A673 (cell line): ENCODE measurements at regions not wholly inside any gene's neighbourhood (a gene's known extent, or its start where the extent isn't known, plus 50 kb on each side); places are given as distances from the start of the nearest gene placed in this dataset.

Source experiments
- BruUV-seq: library from RNA; stranded (reverse); fragments of 400-500 nt; replicated peaks from 2 replicates; lab custom pipeline; 2021; lab: Mats Ljungman, UMichigan
- CTCF ChIA-PET: fragments of 300-600 bp; sonication (Branson Sonifier 250); formaldehyde crosslinking; loops from one replicate; lab custom pipeline; 2022; ENCODE audit warnings: antibody characterized with exemption; lab: Charles Lee
- POLR2A ChIA-PET: fragments of 300-600 bp; sonication (Branson Sonifier 250); formaldehyde crosslinking; loops from one replicate; lab custom pipeline; 2022; ENCODE audit warnings: antibody characterized with exemption; ENCODE audit not compliant: low non-redundant PET; lab: Charles Lee
- DNase-seq: peaks from one replicate; pipeline ENCODE4 v3.0.0-alpha.2; 2015; ENCODE audit warnings: low spot score
- H3K27ac ChIP-seq: fragments of 200-600 bp; sonication (generic); 2 replicates; pipeline ENCODE4 v1.5.1; 2016; ENCODE audit warnings: mixed run types, low read depth, mild to moderate bottlenecking, mixed read lengths, antibody characterized with exemption, low read length; ENCODE audit not compliant: poor library complexity, severe bottlenecking
- H3K27me3 ChIP-seq: fragments of 200-600 bp; sonication (generic); replicated peaks from 2 replicates; pipeline ENCODE4 v1.6.1; 2017; ENCODE audit warnings: mixed run types, low read depth, mild to moderate bottlenecking, mixed read lengths, antibody characterized with exemption, low read length; ENCODE audit not compliant: insufficient read depth, poor library complexity
- H3K36me3 ChIP-seq: fragments of 200-600 bp; sonication (generic); 2 replicates; pipeline ENCODE4 v1.6.1; 2016; ENCODE audit warnings: mixed run types, mild to moderate bottlenecking, mixed read lengths, antibody characterized with exemption, low read length; ENCODE audit not compliant: insufficient read depth, poor library complexity, severe bottlenecking
- H3K4me1 ChIP-seq: fragments of 200-600 bp; sonication (generic); 2 replicates; pipeline ENCODE4 v1.6.1; 2017; ENCODE audit warnings: mixed run types, mild to moderate bottlenecking, mixed read lengths, antibody characterized with exemption, low read length; ENCODE audit not compliant: insufficient read depth, poor library complexity, severe bottlenecking
- H3K4me3 ChIP-seq: fragments of 200-600 bp; sonication (generic); 2 replicates; pipeline ENCODE4 v1.5.1; 2016; ENCODE audit warnings: low read depth, mixed run types, mild to moderate bottlenecking, mixed read lengths, low read length; ENCODE audit not compliant: poor library complexity, severe bottlenecking
- H3K9me3 ChIP-seq: fragments of 200-600 bp; sonication (generic); 2 replicates; pipeline ENCODE4 v1.6.1; 2016; ENCODE audit warnings: mixed run types, low read depth, mild to moderate bottlenecking, mixed read lengths, antibody characterized with exemption, low read length; ENCODE audit not compliant: poor library complexity, severe bottlenecking
- CTCF ChIP-seq: fragments of 300-800, 200-600 bp; sonication (generic); conservative IDR thresholded peaks from 2 replicates; pipeline ENCODE4 v1.5.1; 2017; ENCODE audit warnings: low read depth, mild to moderate bottlenecking, antibody characterized with exemption, low read length, moderate library complexity, mixed read lengths
- EZH2 ChIP-seq: fragments of 200-600 bp; sonication (generic); IDR thresholded peaks from 2 replicates; pipeline ENCODE4 v1.6.1; 2017; ENCODE audit warnings: borderline replicate concordance, low read depth, mild to moderate bottlenecking, mixed read lengths, antibody characterized with exemption, low read length; ENCODE audit not compliant: poor library complexity, severe bottlenecking
- intact Hi-C: fragments of 100-400 bp; cut with micrococcal nuclease; formaldehyde crosslinking; loops from one replicate; pipeline ENCODE4 v1.10.0; 2022; ENCODE audit not compliant: unreplicated experiment

- ChIA-PET POLR2A (no interaction called here), CTCF (no interaction called here)
- Histone ChIP-seq H3K4me1 (no peaks in the 10 kb centered on the region), H3K27ac (no peak overlapping the region), H3K36me3 (no peaks in the 10 kb centered on the region), H3K4me3 (no peak overlapping the region), H3K9me3 (peaks cover 9% of the 10 kb centered on the region), H3K27me3 (no peaks in the 10 kb centered on the region)
- no TSS peak for BruUV-seq
- TF ChIP-seq CTCF (no peak), EZH2 (no peak)
- DNase-seq = no peak
- intact Hi-C loops = no loop called here
Measured at GRCh38 chr5:117800261-117800660, 1188.1 kb downstream of the DTWD2 start.

GRCh38 chr5:117794847-117795246 is 1193.5 kb downstream of the DTWD2 start:
- Histone ChIP-seq H3K27me3 (no peaks in the 10 kb centered on the region), H3K36me3 (no peaks in the 10 kb centered on the region), H3K9me3 (no peaks in the 10 kb centered on the region), H3K4me3 (no peak overlapping the region), H3K27ac (no peak overlapping the region), H3K4me1 (no peaks in the 10 kb centered on the region)
- no TSS peak for BruUV-seq
- intact Hi-C loops = no loop called here
- CTCF ChIA-PET = no interaction called here
- no peak for DNase-seq
- no peak for TF ChIP-seq CTCF
- POLR2A ChIA-PET = no interaction called here

- DNase-seq = no peak
- no peak overlapping the region for H3K4me3 ChIP-seq
- intact Hi-C loops = no loop called here
- no TSS peak for BruUV-seq
- no peaks in the 10 kb centered on the region for H3K4me1 ChIP-seq
- no peaks in the 10 kb centered on the region for H3K9me3 ChIP-seq
- H3K27ac ChIP-seq = no peak overlapping the region
- ChIA-PET POLR2A (no interaction called here), CTCF (no interaction called here)
- no peaks in the 10 kb centered on the region for H3K27me3 ChIP-seq
- TF ChIP-seq EZH2 = no peak
- TF ChIP-seq CTCF = no peak
- no peaks in the 10 kb centered on the region for H3K36me3 ChIP-seq
Measured at GRCh38 chr5:117793963-117794362, 1194.4 kb downstream of the DTWD2 start.
